Astrocyte (in vitro differentiated cells and primary cell): ENCODE measurements at regions not wholly inside any gene's neighbourhood (a gene's known extent, or its start where the extent isn't known, plus 50 kb on each side); places are given as distances from the start of the nearest gene placed in this dataset.

Source experiments
- EZH2 ChIP-seq: IDR thresholded peaks from 2 replicates; pipeline ENCODE4 v1.6.1; 2012; ENCODE audit warnings: mild to moderate bottlenecking, low read length, inconsistent platforms; ENCODE audit not compliant: insufficient read depth
- TF ChIP-seq, protein P1 (sequence below): IDR thresholded peaks from 2 replicates; pipeline ENCODE4 v1.5.1; 2011; ENCODE audit warnings: low read depth, mild to moderate bottlenecking, inconsistent platforms, low read length, moderate library complexity; ENCODE audit not compliant: insufficient read depth

DNA sequence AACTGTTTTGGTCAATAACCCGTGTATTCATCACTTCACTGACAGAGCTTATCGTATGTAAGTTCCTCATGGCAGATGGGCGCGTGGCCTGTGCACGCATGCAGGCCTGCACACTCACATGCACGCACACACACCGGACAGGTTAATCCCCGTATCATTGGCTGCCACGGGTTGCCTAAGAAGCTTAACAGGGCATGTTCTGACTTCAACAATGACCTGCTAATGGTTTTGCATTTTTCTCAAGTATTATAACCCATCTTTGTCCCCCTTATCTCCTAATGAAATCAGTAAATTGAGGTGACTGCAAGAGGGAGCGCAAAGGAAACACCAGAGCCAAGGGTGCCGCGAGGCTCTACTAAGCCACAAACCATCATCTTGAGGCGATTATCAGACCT lies 399.0 kb upstream of the ID2 start:
- TF ChIP-seq, protein P1, sequence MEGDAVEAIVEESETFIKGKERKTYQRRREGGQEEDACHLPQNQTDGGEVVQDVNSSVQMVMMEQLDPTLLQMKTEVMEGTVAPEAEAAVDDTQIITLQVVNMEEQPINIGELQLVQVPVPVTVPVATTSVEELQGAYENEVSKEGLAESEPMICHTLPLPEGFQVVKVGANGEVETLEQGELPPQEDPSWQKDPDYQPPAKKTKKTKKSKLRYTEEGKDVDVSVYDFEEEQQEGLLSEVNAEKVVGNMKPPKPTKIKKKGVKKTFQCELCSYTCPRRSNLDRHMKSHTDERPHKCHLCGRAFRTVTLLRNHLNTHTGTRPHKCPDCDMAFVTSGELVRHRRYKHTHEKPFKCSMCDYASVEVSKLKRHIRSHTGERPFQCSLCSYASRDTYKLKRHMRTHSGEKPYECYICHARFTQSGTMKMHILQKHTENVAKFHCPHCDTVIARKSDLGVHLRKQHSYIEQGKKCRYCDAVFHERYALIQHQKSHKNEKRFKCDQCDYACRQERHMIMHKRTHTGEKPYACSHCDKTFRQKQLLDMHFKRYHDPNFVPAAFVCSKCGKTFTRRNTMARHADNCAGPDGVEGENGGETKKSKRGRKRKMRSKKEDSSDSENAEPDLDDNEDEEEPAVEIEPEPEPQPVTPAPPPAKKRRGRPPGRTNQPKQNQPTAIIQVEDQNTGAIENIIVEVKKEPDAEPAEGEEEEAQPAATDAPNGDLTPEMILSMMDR = no peak
- no peak for TF ChIP-seq EZH2
